HCT116 (cell line): ENCODE measurements at regions not wholly inside any gene's neighbourhood (a gene's known extent, or its start where the extent isn't known, plus 50 kb on each side); places are given as distances from the start of the nearest gene placed in this dataset.

Source experiments
- ATAC-seq: fragments of 200-7000 bp; cut with Tn5 transposase; 2 replicates; pipeline ENCODE4 v1.9.1; 2020; ENCODE audit warnings: mild to moderate bottlenecking, moderate library complexity
- BruUV-seq: library from RNA; stranded (reverse); fragments of 400-500 nt; replicated peaks from 2 replicates; lab custom pipeline; 2021; lab: Mats Ljungman, UMichigan
- CTCF ChIA-PET: fragments of 300-600 bp; sonication (Branson Sonifier 250); formaldehyde crosslinking; loops from one replicate; lab custom pipeline; 2021; ENCODE audit warnings: antibody characterized with exemption; lab: Charles Lee
- POLR2A ChIA-PET: fragments of 300-600, 350-600 bp; sonication (Branson Sonifier 250); formaldehyde crosslinking; loops from one replicate; lab custom pipeline; 2021; ENCODE audit warnings: antibody characterized with exemption; lab: Charles Lee
- RAD21 ChIA-PET, 2 experiments: fragments of 300-600 bp; sonication (Branson Sonifier 250); formaldehyde crosslinking; loops; one replicate each; lab custom pipeline; 2023; ENCODE audit warnings: low total read pairs in 2 of 2; ENCODE audit not compliant: uncharacterized antibody in 2 of 2, unreplicated experiment in 2 of 2, low non-redundant PET in 1 of 2; lab: Charles Lee
- DNase-seq: peaks from one replicate; pipeline ENCODE4 v3.0.0-alpha.2; 2010; ENCODE audit warnings: low read depth, low spot score
- H2AFZ ChIP-seq: fragments of 200-600 bp; shearing (Covaris generic), sonication (generic); 2 replicates; pipeline ENCODE4 v1.6.1; 2017; ENCODE audit warnings: low read depth, mixed run types, mixed read lengths, antibody characterized with exemption, low read length; ENCODE audit not compliant: poor library complexity, severe bottlenecking
- H3K27ac ChIP-seq: 2 replicates; pipeline ENCODE4 v1.5.1; 2012; ENCODE audit warnings: low read depth, low read length
- H3K27me3 ChIP-seq: fragments of 200-600 bp; sonication (generic); 2 replicates; pipeline ENCODE4 v1.6.1; 2016; ENCODE audit warnings: mixed run types, low read length, mixed read lengths; ENCODE audit not compliant: insufficient read depth
- H3K36me3 ChIP-seq, 2 experiments: fragments of 200-500 bp in 1 of 2; fragments of 200-600 bp in 1 of 2; sonication (Bioruptor generic) in 1 of 2; sonication (generic) in 1 of 2; 2 replicates each; pipeline versions ENCODE4 v1.5.1 to v1.6.1; 2014 to 2016; ENCODE audit warnings: low read length in 2 of 2, inconsistent platforms in 1 of 2, mixed read lengths in 1 of 2, mixed run types in 1 of 2; ENCODE audit not compliant: insufficient read depth in 2 of 2, control insufficient read depth in 1 of 2
- H3K4me1 ChIP-seq, 2 experiments: fragments of 200-600 bp in 1 of 2; sonication (generic) in 1 of 2; 2 replicates each; pipeline versions ENCODE4 v1.5.1 to v1.6.1; 2012 to 2017; ENCODE audit warnings: low read length in 2 of 2, inconsistent platforms in 1 of 2, mild to moderate bottlenecking in 1 of 2, mixed read lengths in 1 of 2, mixed run types in 1 of 2, moderate library complexity in 1 of 2; ENCODE audit not compliant: insufficient read depth in 2 of 2, control insufficient read depth in 1 of 2
- H3K4me2 ChIP-seq: fragments of 200-600 bp; sonication (generic); 2 replicates; pipeline ENCODE4 v1.6.1; 2017; ENCODE audit warnings: mixed run types, low read length, mixed read lengths
- H3K4me3 ChIP-seq, 2 experiments: fragments of 200-600 bp in 1 of 2; sonication (generic) in 1 of 2; replicated peaks in 1 of 2; 2 replicates each; pipeline ENCODE4 v1.5.1; 2011 to 2016; ENCODE audit warnings: low read length in 2 of 2, control low read depth in 1 of 2, low read depth in 1 of 2, mild to moderate bottlenecking in 1 of 2, mixed read lengths in 1 of 2, mixed run types in 1 of 2
- H3K79me2 ChIP-seq: fragments of 200-600 bp; sonication (generic); 2 replicates; pipeline ENCODE4 v1.6.1; 2017; ENCODE audit warnings: mild to moderate bottlenecking, mixed run types, low read length, moderate library complexity, mixed read lengths; ENCODE audit not compliant: insufficient read depth
- H3K9ac ChIP-seq: fragments of 200-600 bp; sonication (generic); 2 replicates; pipeline ENCODE4 v1.6.1; 2016; ENCODE audit warnings: low read length, mixed read lengths
- H3K9me2 ChIP-seq: fragments of 200-600 bp; sonication (generic), shearing (Covaris generic); 2 replicates; pipeline ENCODE4 v1.6.1; 2017; ENCODE audit warnings: mixed run types, mild to moderate bottlenecking, moderate library complexity; ENCODE audit not compliant: insufficient read depth
- H3K9me3 ChIP-seq, 2 experiments: fragments of 200-500 bp in 1 of 2; fragments of 200-600 bp in 1 of 2; sonication (Bioruptor generic) in 1 of 2; sonication (generic) in 1 of 2; 2 replicates each; pipeline ENCODE4 v1.6.1; 2014 to 2017; ENCODE audit warnings: low read length in 2 of 2, mixed read lengths in 2 of 2, inconsistent platforms in 1 of 2, low read depth in 1 of 2, mild to moderate bottlenecking in 1 of 2, mixed run types in 1 of 2, moderate library complexity in 1 of 2; ENCODE audit not compliant: control insufficient read depth in 1 of 2, insufficient read depth in 1 of 2
- H4K20me1 ChIP-seq: fragments of 200-600 bp; sonication (generic), shearing (Covaris generic); 2 replicates; pipeline ENCODE4 v1.6.1; 2017; ENCODE audit warnings: mixed run types, mild to moderate bottlenecking, moderate library complexity; ENCODE audit not compliant: insufficient read depth
- CEBPB ChIP-seq: IDR thresholded peaks from 2 replicates; pipeline ENCODE4 v1.6.1; 2012; ENCODE audit warnings: low read depth
- EGR1 ChIP-seq: IDR thresholded peaks from 2 replicates; pipeline ENCODE4 v1.6.1; 2012; ENCODE audit warnings: low read depth
- ELF1 ChIP-seq: IDR thresholded peaks from 2 replicates; pipeline ENCODE4 v1.6.1; 2012; ENCODE audit warnings: low read depth, borderline replicate concordance
- EZH2phosphoT487 ChIP-seq: fragments of 200-600 bp; IDR thresholded peaks from 2 replicates; pipeline ENCODE4 v1.6.1; 2018; ENCODE audit warnings: antibody characterized with exemption, borderline replicate concordance
- FOSL1 ChIP-seq: IDR thresholded peaks from 2 replicates; pipeline ENCODE4 v1.6.1; 2012; ENCODE audit warnings: low read depth
- JUND ChIP-seq: IDR thresholded peaks from 2 replicates; pipeline ENCODE4 v1.6.1; 2012
- POLR2A ChIP-seq: IDR thresholded peaks from 2 replicates; pipeline ENCODE4 v1.7.0; 2011; ENCODE audit warnings: borderline replicate concordance; ENCODE audit not compliant: insufficient read depth, insufficient read length; ENCODE audit errors: extremely low read depth
- POLR2AphosphoS5 ChIP-seq: IDR thresholded peaks from 2 replicates; pipeline ENCODE4 v1.6.1; 2011; ENCODE audit warnings: mild to moderate bottlenecking, low read depth, low read length, moderate library complexity
- RAD21 ChIP-seq: IDR thresholded peaks from 2 replicates; pipeline ENCODE4 v1.6.1; 2012; ENCODE audit warnings: low read depth, mild to moderate bottlenecking
- SIN3A ChIP-seq: IDR thresholded peaks from 2 replicates; pipeline ENCODE4 v1.6.1; 2012; ENCODE audit warnings: low read depth
- SRF ChIP-seq: IDR thresholded peaks from 2 replicates; pipeline ENCODE4 v1.6.1; 2012; ENCODE audit warnings: low read depth
- ZNF274 ChIP-seq: fragments of 200-500 bp; sonication (Bioruptor generic); IDR thresholded peaks from 2 replicates; pipeline ENCODE4 v1.6.1; 2014; ENCODE audit warnings: mild to moderate bottlenecking, low read depth, low read length, inconsistent platforms
- intact Hi-C: fragments of 100-400 bp; cut with micrococcal nuclease; formaldehyde crosslinking; loops from 2 replicates; pipeline ENCODE4 v1.10.0; 2022
- TF ChIP-seq, protein P1 (sequence below): IDR thresholded peaks from 2 replicates; pipeline ENCODE4 v1.6.1; 2012; ENCODE audit warnings: low read depth
- TF ChIP-seq, protein P2 (sequence below): IDR thresholded peaks from 2 replicates; pipeline ENCODE4 v1.6.1; 2012

DNA sequence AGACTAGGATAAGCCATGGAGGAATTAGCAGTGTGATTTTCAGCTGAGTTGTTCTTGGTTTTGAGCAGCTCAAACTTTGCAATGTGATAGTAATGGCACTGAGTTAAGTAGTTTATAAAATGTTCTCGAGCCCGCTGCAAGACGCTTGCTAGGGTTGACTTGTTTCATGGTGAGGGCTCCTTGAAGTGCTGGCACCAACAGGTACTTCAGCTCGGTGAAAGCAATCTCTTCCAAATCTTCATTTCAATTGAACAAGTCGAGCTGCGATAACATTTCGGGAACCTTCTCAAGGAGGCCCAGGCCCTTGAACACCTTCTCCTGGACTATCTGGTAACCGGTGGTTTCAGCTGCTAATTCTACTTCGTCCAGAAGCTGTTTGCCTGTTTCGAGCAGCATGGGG, 50.8 kb upstream of the DYNC1LI1 start:
- no peaks in the 10 kb centered on the region for H3K36me3 ChIP-seq
- intact Hi-C loops = no loop called here
- TF ChIP-seq, protein P1, sequence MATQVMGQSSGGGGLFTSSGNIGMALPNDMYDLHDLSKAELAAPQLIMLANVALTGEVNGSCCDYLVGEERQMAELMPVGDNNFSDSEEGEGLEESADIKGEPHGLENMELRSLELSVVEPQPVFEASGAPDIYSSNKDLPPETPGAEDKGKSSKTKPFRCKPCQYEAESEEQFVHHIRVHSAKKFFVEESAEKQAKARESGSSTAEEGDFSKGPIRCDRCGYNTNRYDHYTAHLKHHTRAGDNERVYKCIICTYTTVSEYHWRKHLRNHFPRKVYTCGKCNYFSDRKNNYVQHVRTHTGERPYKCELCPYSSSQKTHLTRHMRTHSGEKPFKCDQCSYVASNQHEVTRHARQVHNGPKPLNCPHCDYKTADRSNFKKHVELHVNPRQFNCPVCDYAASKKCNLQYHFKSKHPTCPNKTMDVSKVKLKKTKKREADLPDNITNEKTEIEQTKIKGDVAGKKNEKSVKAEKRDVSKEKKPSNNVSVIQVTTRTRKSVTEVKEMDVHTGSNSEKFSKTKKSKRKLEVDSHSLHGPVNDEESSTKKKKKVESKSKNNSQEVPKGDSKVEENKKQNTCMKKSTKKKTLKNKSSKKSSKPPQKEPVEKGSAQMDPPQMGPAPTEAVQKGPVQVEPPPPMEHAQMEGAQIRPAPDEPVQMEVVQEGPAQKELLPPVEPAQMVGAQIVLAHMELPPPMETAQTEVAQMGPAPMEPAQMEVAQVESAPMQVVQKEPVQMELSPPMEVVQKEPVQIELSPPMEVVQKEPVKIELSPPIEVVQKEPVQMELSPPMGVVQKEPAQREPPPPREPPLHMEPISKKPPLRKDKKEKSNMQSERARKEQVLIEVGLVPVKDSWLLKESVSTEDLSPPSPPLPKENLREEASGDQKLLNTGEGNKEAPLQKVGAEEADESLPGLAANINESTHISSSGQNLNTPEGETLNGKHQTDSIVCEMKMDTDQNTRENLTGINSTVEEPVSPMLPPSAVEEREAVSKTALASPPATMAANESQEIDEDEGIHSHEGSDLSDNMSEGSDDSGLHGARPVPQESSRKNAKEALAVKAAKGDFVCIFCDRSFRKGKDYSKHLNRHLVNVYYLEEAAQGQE = no peak
- no peak for TF ChIP-seq EGR1
- ATAC-seq (no peak), DNase-seq (no peak)
- ChIA-PET RAD21 (no interaction called here), CTCF (no interaction called here), POLR2A (no interaction called here)
- no peak overlapping the region for H3K4me2 ChIP-seq
- no peaks in the 10 kb centered on the region for H3K27me3 ChIP-seq
- no peaks in the 10 kb centered on the region for H4K20me1 ChIP-seq
- no peak overlapping the region for H3K4me3 ChIP-seq
- no peak overlapping the region for H2AFZ ChIP-seq
- no peak overlapping the region for H3K27ac ChIP-seq
- BruUV-seq = no TSS peak
- no peaks in the 10 kb centered on the region for H3K79me2 ChIP-seq
- H3K4me1 ChIP-seq = no peaks in the 10 kb centered on the region
- no peaks in the 10 kb centered on the region for H3K9me2 ChIP-seq
- no peaks in the 10 kb centered on the region for H3K9me3 ChIP-seq
- no peak overlapping the region for H3K9ac ChIP-seq

DNA sequence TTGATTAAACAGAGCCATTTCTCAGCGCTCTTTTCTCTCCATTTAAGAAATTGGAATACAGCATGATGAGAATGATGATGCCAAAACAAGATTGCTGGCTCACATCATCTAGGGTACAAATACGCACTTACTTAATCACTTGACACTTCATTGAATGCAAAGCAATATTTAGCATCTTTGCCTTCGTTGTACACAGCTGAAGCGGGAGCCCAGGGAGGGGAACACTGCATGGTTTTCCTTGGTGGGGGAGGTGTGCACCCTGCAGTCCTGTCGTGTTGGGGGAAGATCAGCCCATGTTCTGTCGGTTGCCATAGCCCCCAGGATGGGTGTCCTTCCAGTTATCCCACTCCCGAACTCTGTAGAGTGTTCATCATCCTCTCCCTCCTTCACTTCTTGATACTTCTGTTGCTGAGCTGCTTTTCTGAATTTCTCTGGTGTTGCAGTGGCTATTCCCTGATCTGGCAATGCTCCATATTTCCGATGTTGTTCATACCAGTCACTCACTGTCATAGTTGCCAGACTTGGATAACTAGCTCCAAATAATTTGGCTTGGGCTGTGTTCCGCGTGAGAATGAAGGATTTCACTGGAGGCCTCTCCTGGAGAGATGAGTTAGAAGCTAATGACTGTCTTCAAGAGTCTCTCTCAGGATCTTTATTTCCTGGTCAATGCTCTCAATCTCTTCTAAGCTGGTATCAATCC, 50.1 kb upstream of the DYNC1LI1 start:
- ATAC-seq = no peak
- Histone ChIP-seq H3K4me3 (no peak overlapping the region), H4K20me1 (no peaks in the 10 kb centered on the region), H3K4me1 (no peaks in the 10 kb centered on the region), H3K27me3 (no peaks in the 10 kb centered on the region), H3K9me2 (no peaks in the 10 kb centered on the region), H3K27ac (no peak overlapping the region), H3K9ac (no peak overlapping the region), H3K4me2 (no peak overlapping the region), H3K36me3 (no peaks in the 10 kb centered on the region), H3K79me2 (no peaks in the 10 kb centered on the region), H2AFZ (no peak overlapping the region), H3K9me3 (no peaks in the 10 kb centered on the region)
- DNase-seq = no peak
- ChIA-PET POLR2A (no interaction called here), RAD21 (interaction anchor here in 1 of 2 experiments (0.6 kb wide), 1 partner anchor 695 kb away, joined by 3 read pairs; no protein-coding TSS in a partner anchor), CTCF (no interaction called here)
- no TSS peak for BruUV-seq
- intact Hi-C loops = no loop called here
- TF ChIP-seq ELF1 (no peak), JUND (no peak), SRF (no peak), ZNF274 (no peak), POLR2AphosphoS5 (no peak), POLR2A (no peak), EZH2phosphoT487 (no peak), CEBPB (no peak), SIN3A (no peak), RAD21 (no peak), FOSL1 (no peak)
- TF ChIP-seq, protein P2, sequence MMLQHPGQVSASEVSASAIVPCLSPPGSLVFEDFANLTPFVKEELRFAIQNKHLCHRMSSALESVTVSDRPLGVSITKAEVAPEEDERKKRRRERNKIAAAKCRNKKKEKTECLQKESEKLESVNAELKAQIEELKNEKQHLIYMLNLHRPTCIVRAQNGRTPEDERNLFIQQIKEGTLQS = no peak
- TF ChIP-seq, protein P1 = no peak
